VCaP (cell line): ENCODE measurements at regions not wholly inside any gene's neighbourhood (a gene's known extent, or its start where the extent isn't known, plus 50 kb on each side); places are given as distances from the start of the nearest gene placed in this dataset.

Source experiments
- H3K27ac ChIP-seq: fragments of 450-650 bp; 2 replicates; pipeline ENCODE4 v1.5.1; 2017
- CTCF ChIP-seq: fragments of 450-650 bp; conservative IDR thresholded peaks from 2 replicates; pipeline ENCODE4 v1.5.1; 2017; ENCODE audit warnings: mild to moderate bottlenecking, moderate library complexity

GRCh38 chr19:28558783-28559182, 654.2 kb downstream of the UQCRFS1 start:
- TF ChIP-seq CTCF = no peak
- H3K27ac ChIP-seq = no peak overlapping the region

- no peak for TF ChIP-seq CTCF
Measured at GRCh38 chr19:28556371-28556770, 656.6 kb downstream of the UQCRFS1 start.

GRCh38 chr19:28555317-28555716, 657.6 kb downstream of the UQCRFS1 start:
- no peak for TF ChIP-seq CTCF
- no peak overlapping the region for H3K27ac ChIP-seq

More at GRCh38 chr19:28556371-28556770, 656.6 kb downstream of the UQCRFS1 start:
- H3K27ac ChIP-seq = no peak overlapping the region

- H3K27ac ChIP-seq = no peak overlapping the region
- no peak for TF ChIP-seq CTCF
Measured at GRCh38 chr19:28554321-28555091, 658.4 kb downstream of the UQCRFS1 start.

GRCh38 chr19:28553764-28554163, 659.2 kb downstream of the UQCRFS1 start:
- H3K27ac ChIP-seq = no peak overlapping the region
- no peak for TF ChIP-seq CTCF

GRCh38 chr19:28553005-28553404, 659.9 kb downstream of the UQCRFS1 start:
- TF ChIP-seq CTCF = no peak
- no peak overlapping the region for H3K27ac ChIP-seq

GRCh38 chr19:28549680-28550277, 663.2 kb downstream of the UQCRFS1 start:
- H3K27ac ChIP-seq = peak overlapping the region; percentile 11; the same call in 1 of the 2 replicates
- TF ChIP-seq CTCF = no peak
